NK-92 treated with Interleukin-12 subunit alpha and Interleukin-12 subunit beta, amount 100 ng/mL, for 24 hours (cell line): ENCODE measurements at regions not wholly inside any gene's neighbourhood (a gene's known extent, or its start where the extent isn't known, plus 50 kb on each side); places are given as distances from the start of the nearest gene placed in this dataset.
"Not testable (repeated sequence)": the region's sequence is repeated elsewhere in the genome, so short reads cannot be mapped to it uniquely, and the experiment has no call there.

ENCODE experiments used
- DNase-seq: peaks from one replicate; lab custom pipeline; 2025; lab: John Stamatoyannopoulos, UW

DNA sequence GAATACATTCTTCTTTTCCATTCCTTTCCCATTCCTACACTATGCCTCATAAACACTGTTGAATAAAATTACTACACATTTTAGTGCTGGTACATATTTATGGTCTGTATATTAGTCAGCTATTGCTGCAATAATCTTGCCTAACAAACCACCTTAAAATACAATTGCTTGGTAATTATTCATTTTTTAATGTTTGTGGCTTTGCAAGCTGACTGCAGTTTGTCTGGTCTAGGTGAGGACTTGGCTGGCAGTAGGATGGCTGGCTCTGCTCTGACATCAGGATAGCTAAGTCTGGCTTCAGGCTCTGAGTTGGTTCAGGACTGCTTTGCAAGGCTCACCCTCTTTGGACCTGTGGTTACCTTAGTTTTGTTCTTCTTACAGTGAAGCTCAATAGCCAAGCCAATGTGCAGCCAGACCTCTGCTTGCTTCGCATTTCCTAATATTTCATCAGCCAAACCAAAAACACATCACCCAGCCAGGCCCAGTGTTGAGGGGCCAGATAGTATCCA, 913.4 kb upstream of the RAG2 start:
- no peak for DNase-seq

DNA sequence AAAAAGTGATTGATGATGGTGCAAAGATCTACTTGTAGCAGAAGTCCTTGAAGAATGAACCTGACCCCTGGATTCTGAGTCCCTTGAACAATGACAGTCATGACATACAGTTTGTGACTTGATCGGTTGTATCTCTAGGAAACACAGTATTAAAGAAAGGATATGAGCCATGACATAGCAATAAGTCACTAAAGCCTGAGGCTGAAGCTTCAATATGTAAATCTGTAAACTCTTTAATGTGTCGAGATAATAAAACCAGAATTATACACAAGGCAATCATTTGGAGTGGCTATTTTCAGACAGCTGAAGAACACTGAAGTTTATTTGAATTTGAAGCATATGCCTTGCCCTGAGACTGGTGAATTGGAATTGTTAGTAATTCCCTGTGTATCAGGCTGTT, 911.5 kb upstream of the RAG2 start:
- no peak for DNase-seq

DNA sequence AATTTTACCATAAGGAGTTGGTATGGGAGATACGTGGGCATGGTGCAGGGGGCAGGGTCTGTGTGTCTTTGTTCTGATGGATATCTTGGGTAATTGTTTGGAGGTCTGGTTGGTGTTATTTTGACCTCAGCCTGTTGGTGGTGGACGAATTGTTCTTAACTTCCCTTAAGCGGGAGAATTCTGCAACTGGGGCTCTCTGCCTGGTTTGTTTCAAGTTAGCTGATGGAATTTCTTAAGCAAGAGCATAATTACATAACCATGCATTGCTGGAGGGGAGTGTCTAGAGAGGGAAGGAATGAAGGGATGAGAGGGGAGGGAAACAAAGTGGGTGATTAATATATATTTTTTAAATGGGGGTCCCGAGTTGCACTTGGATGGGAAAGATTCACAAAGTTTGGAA, 908.5 kb upstream of the RAG2 start:
- no peak for DNase-seq

GRCh38 chr11:37505406-37505805, 907.4 kb upstream of the RAG2 start:
- DNase-seq, result no peak

DNA sequence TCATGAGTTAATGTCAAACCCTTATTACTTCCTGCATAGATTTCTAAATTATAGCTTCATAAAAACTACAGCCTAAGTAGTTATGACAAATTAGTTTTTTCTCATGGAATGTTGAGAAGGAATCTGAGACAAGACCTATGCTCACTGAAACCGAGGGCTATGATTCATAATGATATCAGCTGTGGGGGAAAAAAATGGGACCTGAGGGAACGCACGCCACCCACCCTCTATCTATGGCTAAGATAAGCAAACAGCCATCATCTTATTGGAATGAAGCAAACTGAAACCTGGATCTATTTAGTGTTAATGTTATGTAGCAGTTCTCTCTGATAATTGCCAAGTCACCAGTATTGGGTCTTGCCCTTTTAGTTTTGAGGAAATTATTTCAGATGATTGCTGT, 906.9 kb upstream of the RAG2 start:
- DNase-seq, result no peak

GRCh38 chr11:37504060-37504611, 906.1 kb upstream of the RAG2 start:
- no peak for DNase-seq

GRCh38 chr11:37503411-37504059, 905.5 kb upstream of the RAG2 start:
- DNase-seq, result no peak

GRCh38 chr11:37502202-37502601, 904.2 kb upstream of the RAG2 start:
- no peak for DNase-seq

DNA sequence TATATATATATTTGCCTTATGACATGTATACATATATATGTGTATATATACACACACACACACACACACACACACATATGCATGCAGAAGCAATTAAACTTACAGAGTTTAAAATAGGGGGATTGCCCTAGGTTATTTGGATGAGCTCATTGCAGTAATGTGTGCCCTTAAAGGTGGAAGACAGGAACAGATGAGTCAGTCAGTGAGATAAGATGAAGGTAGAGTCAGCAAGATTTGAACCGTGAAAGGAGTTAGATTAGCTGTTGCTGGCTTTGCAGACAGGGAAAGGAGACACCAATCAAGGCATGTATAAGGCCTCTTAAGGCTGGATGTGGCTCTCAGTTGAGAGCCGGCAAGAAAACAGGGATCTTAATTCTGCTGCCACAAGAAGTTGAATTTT, 902.4 kb upstream of the RAG2 start:
- DNase-seq, result no peak

GRCh38 chr11:37497326-37497725, 899.3 kb upstream of the RAG2 start:
- DNase-seq, result no peak

DNA sequence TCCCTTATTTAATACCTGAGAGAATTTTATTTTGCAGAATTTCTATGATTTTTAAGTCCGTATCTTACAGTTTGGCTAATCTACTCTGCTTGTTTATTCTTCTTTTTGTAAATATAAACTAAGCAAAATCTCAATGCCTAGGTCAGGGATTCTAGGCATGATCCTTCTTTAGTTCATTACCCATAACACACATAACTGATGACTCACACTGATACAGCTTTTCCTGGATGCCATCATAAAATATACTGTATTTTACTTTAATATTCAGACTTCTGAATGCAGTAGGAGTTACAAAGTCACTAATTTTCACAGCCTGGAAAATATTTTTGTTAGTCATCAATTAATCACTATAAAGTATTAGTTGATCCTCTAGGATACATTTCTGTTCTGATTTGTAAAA, 898.2 kb upstream of the RAG2 start:
- no peak for DNase-seq

DNA sequence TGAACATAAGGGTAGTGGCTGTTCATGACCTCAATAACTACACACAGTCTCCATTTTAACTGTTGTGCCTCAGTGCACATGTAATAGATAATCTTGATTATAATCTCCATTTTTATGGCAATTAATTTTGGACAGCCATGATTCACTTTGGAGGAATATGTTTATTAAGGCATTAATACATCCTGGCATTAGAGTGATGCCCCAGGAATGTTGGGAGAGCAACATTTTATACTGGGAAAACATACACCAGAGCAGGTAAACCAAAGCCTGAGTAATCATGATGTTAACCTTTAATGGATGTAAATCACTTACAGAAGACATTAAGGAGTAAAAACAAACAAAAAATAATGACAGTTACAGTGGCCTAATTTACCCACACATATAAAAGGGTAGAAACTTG, 886.3 kb upstream of the RAG2 start:
- no peak for DNase-seq

DNA sequence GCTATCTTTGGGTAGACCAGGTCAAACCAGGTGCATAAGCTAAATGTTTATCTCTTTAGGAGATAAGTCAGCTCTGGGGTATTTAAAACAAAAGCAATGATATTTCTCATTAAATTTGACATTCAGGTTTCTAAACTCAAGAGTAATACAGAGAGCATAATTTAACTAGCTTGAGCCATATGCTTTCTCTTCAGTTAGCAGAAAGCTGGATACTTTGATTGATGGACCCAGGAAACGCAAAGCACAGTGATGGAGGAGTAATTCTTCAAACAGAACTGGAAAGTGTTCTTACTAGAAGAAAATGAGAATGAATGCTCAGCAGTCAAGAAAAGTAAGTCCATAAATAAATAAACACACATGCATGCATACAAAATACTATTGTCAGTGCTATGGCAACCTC, 885.7 kb upstream of the RAG2 start:
- no peak for DNase-seq

- no peak for DNase-seq
Measured at GRCh38 chr11:37474889-37475288, 876.9 kb upstream of the RAG2 start.

DNA sequence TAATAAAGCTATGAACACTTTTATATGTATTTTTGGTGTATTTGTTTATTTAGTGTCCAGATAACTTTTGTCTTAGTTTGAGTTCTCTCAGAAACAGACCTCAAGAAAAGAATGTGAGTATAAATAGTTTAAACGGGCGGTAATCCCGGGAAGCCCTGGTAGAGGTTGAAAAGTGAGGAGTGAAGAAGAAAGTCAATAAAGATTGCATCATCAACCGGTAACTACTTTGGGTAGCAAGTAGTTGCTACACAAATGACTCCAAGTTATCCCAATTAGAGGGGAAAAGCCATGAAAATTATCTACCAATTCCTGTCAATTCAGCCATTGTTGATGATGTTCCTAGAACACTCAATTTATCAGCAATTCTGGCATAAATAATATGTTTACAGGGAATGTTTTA, 870.3 kb upstream of the RAG2 start:
- no peak for DNase-seq

GRCh38 chr11:37465221-37465620, 867.2 kb upstream of the RAG2 start:
- DNase-seq, result no peak

GRCh38 chr11:37459456-37459855, 861.4 kb upstream of the RAG2 start:
- DNase-seq, result no peak

GRCh38 chr11:37456746-37457145, 858.7 kb upstream of the RAG2 start:
- DNase-seq, result no peak

DNA sequence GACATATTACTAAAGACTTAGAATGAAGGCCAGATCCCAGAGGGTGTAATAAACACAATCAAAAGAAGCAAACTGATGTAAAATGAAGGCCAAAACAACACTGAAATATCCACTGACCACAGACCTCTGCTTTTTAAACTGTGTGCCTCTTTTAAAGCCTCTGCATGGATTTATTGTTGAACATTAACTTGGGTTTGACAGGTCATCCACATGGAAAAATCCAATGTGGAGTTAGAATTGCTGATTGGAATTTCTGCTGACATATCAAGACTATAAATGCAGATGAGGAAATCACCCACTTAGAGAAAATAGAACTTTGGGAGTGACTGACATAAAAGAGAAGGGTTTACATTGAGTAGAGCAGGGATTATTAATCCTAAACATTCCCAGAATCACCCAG, 853.9 kb upstream of the RAG2 start:
- DNase-seq, result no peak

DNA sequence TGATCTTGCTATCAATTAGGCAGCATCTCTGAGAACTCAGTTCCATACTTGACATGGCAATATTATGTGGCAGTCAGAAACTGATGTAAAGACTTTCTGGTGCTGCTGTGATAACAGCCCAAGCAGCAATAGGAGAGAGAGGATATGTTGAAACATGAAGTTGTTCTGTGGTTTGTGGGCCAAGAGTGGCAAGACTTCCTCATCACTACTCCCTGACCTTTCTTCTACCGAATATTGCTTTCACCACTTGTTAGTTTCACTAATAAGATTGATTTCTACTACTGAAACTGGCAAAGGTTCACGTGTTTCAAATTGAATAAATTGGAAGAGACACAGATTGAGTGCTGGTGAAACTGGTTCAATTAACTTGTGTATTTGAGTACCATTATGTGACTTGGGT, 852.6 kb upstream of the RAG2 start:
- no peak for DNase-seq

GRCh38 chr11:37449146-37449545, 851.1 kb upstream of the RAG2 start:
- no peak for DNase-seq

- DNase-seq, result no peak
Measured at GRCh38 chr11:37442576-37442975, 844.5 kb upstream of the RAG2 start.

DNA sequence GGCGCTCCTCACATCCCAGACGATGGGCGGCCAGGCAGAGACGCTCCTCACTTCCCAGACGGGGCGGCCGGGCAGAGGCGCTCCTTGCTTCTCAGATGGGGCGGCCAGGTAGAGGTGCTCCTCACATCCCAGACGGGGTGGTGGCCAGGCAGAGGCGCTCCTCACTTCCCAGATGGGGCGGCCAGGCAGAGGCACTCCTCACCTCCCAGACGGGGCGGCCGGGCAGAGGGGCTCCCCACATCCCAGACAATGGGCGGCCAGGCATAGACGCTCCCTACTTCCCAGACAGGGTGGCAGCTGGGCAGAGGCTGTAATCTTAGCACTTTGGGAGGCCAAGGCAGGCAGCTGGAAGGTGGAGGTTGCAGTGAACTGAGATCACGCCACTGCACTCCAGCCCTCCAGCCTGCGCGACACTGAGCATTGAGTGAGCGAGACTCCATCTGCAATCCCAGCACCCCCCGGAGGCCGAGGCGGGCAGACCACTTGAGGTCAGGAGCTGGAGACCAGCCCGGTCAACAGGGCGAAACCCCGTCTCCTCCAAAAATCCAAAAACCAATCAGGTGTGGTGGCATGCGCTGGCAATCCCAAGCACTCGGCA, 833.7 kb upstream of the RAG2 start:
- not testable (repeated sequence) for DNase-seq
